ENCODE measurements at regions not wholly inside any gene's neighbourhood (a gene's known extent, or its start where the extent isn't known, plus 50 kb on each side); places are given as distances from the start of the nearest gene placed in this dataset.

- intact Hi-C loops (cut with micrococcal nuclease), result no loop called here
These were observed 138.0 kb downstream of the ZFP36L2 start for GRCh38 chr2:43088143-43089073.

GRCh38 chr2:43087413-43087812 is 139.0 kb downstream of the ZFP36L2 start:
- intact Hi-C loops (cut with micrococcal nuclease), result no loop called here

GRCh38 chr2:43086451-43087221 is 139.8 kb downstream of the ZFP36L2 start:
- intact Hi-C loops (cut with micrococcal nuclease), result no loop called here

GRCh38 chr2:43085929-43086328 is 140.5 kb downstream of the ZFP36L2 start:
- intact Hi-C loops (cut with micrococcal nuclease), result no loop called here

GRCh38 chr2:43085505-43085904 is 140.9 kb downstream of the ZFP36L2 start:
- intact Hi-C loops (cut with micrococcal nuclease), result no loop called here

GRCh38 chr2:43084699-43085091 is 141.7 kb downstream of the ZFP36L2 start:
- intact Hi-C loops (cut with micrococcal nuclease), result no loop called here

- intact Hi-C loops (cut with micrococcal nuclease), result no loop called here
These were observed 142.4 kb downstream of the ZFP36L2 start for GRCh38 chr2:43083710-43084698.

- intact Hi-C loops (cut with micrococcal nuclease), result no loop called here
These were observed 143.3 kb downstream of the ZFP36L2 start for GRCh38 chr2:43082903-43083677.

GRCh38 chr2:43082111-43082894 is 144.1 kb downstream of the ZFP36L2 start:
- intact Hi-C loops (cut with micrococcal nuclease), result no loop called here

GRCh38 chr2:43081131-43081765 is 145.2 kb downstream of the ZFP36L2 start:
- intact Hi-C loops (cut with micrococcal nuclease), result no loop called here

GRCh38 chr2:43080571-43081021 is 145.8 kb downstream of the ZFP36L2 start:
- intact Hi-C loops (cut with micrococcal nuclease), result no loop called here

GRCh38 chr2:43078781-43079755 is 147.3 kb downstream of the ZFP36L2 start:
- intact Hi-C loops (cut with micrococcal nuclease), result no loop called here

GRCh38 chr2:43078301-43078700 is 148.1 kb downstream of the ZFP36L2 start:
- intact Hi-C loops (cut with micrococcal nuclease), result no loop called here

GRCh38 chr2:43077876-43078275 is 148.5 kb downstream of the ZFP36L2 start:
- intact Hi-C loops (cut with micrococcal nuclease), result no loop called here

- intact Hi-C loops (cut with micrococcal nuclease), result no loop called here
These were observed 149.7 kb downstream of the ZFP36L2 start for GRCh38 chr2:43076676-43077075.

- intact Hi-C loops (cut with micrococcal nuclease), result no loop called here
These were observed 150.4 kb downstream of the ZFP36L2 start for GRCh38 chr2:43075811-43076585.

GRCh38 chr2:43075054-43075593 is 151.3 kb downstream of the ZFP36L2 start:
- intact Hi-C loops (cut with micrococcal nuclease), result no loop called here

Measured in T-helper 2 cell treated with Interferon-gamma antibody and Interleukin-4, amounts not matched to agents 100 ng/mL and 5 ng/mL, for 36 hours (primary cell).